Activated naive CD8-positive, alpha-beta T cell treated with anti-CD3 and anti-CD28 coated beads for 36 hours (primary cell): ENCODE measurements at regions not wholly inside any gene's neighbourhood (a gene's known extent, or its start where the extent isn't known, plus 50 kb on each side); places are given as distances from the start of the nearest gene placed in this dataset.
"Not testable (repeated sequence)": the region's sequence is repeated elsewhere in the genome, so short reads cannot be mapped to it uniquely, and the experiment has no call there.

Source experiments
- DNase-seq: peaks from one replicate; pipeline ENCODE4 v3.0.0; 2021
- H3K27ac Mint-ChIP-seq: one replicate; pipeline ENCODE4 v1.8.0; 2022; ENCODE audit warnings: mild to moderate bottlenecking, moderate library complexity, mixed read lengths
- H3K27me3 Mint-ChIP-seq: one replicate; pipeline ENCODE4 v1.8.0; 2022; ENCODE audit warnings: mild to moderate bottlenecking, mixed read lengths
- H3K36me3 Mint-ChIP-seq: one replicate; pipeline ENCODE4 v1.8.0; 2021; ENCODE audit warnings: mild to moderate bottlenecking, mixed read lengths
- H3K4me1 Mint-ChIP-seq: one replicate; pipeline ENCODE4 v1.8.0; 2021; ENCODE audit warnings: mixed read lengths
- H3K4me3 Mint-ChIP-seq: one replicate; pipeline ENCODE4 v1.8.0; 2022; ENCODE audit warnings: mild to moderate bottlenecking, moderate library complexity, mixed read lengths
- H3K9me3 Mint-ChIP-seq: one replicate; pipeline ENCODE4 v1.8.0; 2022; ENCODE audit warnings: mixed read lengths

GRCh38 chr19:13672480-13673175 lies 91.7 kb upstream of the MRI1 start:
- DNase-seq = peak; percentile 44
- H3K4me3 Mint-ChIP-seq = peak overlapping the region; percentile 32
- peaks cover 11% of the 10 kb centered on the region for H3K9me3 Mint-ChIP-seq
- not testable (repeated sequence) for H3K27me3 Mint-ChIP-seq, H3K36me3 Mint-ChIP-seq, H3K27ac Mint-ChIP-seq, H3K4me1 Mint-ChIP-seq

GRCh38 chr19:13670846-13671245 lies 93.5 kb upstream of the MRI1 start:
- peaks cover 7% of the 10 kb centered on the region for H3K9me3 Mint-ChIP-seq
- H3K4me3 Mint-ChIP-seq = no peak overlapping the region
- peaks cover 3% of the 10 kb centered on the region for H3K4me1 Mint-ChIP-seq
- no peak overlapping the region for H3K27ac Mint-ChIP-seq
- peaks cover 9% of the 10 kb centered on the region for H3K36me3 Mint-ChIP-seq
- peaks cover 3% of the 10 kb centered on the region for H3K27me3 Mint-ChIP-seq
- DNase-seq = no peak

GRCh38 chr19:13669780-13670355 lies 94.5 kb upstream of the MRI1 start:
- no peak overlapping the region for H3K27ac Mint-ChIP-seq

GRCh38 chr19:13668964-13669363 lies 95.4 kb upstream of the MRI1 start:
- H3K4me3 Mint-ChIP-seq = no peak overlapping the region
- no peak for DNase-seq
- peaks cover 9% of the 10 kb centered on the region for H3K36me3 Mint-ChIP-seq
- H3K4me1 Mint-ChIP-seq = peaks cover 3% of the 10 kb centered on the region
- H3K27me3 Mint-ChIP-seq = no peaks in the 10 kb centered on the region
- peaks cover 7% of the 10 kb centered on the region for H3K9me3 Mint-ChIP-seq
- no peak overlapping the region for H3K27ac Mint-ChIP-seq

More at GRCh38 chr19:13669780-13670355, 94.5 kb upstream of the MRI1 start:
- H3K36me3 Mint-ChIP-seq = peaks cover 9% of the 10 kb centered on the region
- no peak for DNase-seq
- H3K27me3 Mint-ChIP-seq = no peaks in the 10 kb centered on the region
- H3K4me3 Mint-ChIP-seq = no peak overlapping the region
- peaks cover 3% of the 10 kb centered on the region for H3K4me1 Mint-ChIP-seq
- peaks cover 7% of the 10 kb centered on the region for H3K9me3 Mint-ChIP-seq

GRCh38 chr19:13666165-13666564 lies 98.2 kb upstream of the MRI1 start:
- no peaks in the 10 kb centered on the region for H3K9me3 Mint-ChIP-seq
- H3K27me3 Mint-ChIP-seq = no peaks in the 10 kb centered on the region

GRCh38 chr19:13665125-13665905 lies 99.0 kb upstream of the MRI1 start:
- H3K36me3 Mint-ChIP-seq = no peaks in the 10 kb centered on the region

More at GRCh38 chr19:13666165-13666564, 98.2 kb upstream of the MRI1 start:
- Mint-ChIP-seq H3K36me3 (no peaks in the 10 kb centered on the region), H3K4me1 (no peaks in the 10 kb centered on the region), H3K4me3 (no peak overlapping the region), H3K27ac (no peak overlapping the region)
- DNase-seq = no peak

GRCh38 chr19:13652810-13653590 lies 111.3 kb upstream of the MRI1 start:
- Mint-ChIP-seq H3K9me3 (peaks cover 4% of the 10 kb centered on the region), H3K4me3 (no peak overlapping the region), H3K27ac (no peak overlapping the region), H3K4me1 (peaks cover 2% of the 10 kb centered on the region), H3K27me3 (peaks cover 7% of the 10 kb centered on the region), H3K36me3 (no peaks in the 10 kb centered on the region)
- no peak for DNase-seq

More at GRCh38 chr19:13665125-13665905, 99.0 kb upstream of the MRI1 start:
- H3K27ac Mint-ChIP-seq = no peak overlapping the region
- no peak overlapping the region for H3K4me3 Mint-ChIP-seq
- DNase-seq = no peak
- no peaks in the 10 kb centered on the region for H3K27me3 Mint-ChIP-seq
- no peaks in the 10 kb centered on the region for H3K4me1 Mint-ChIP-seq
- H3K9me3 Mint-ChIP-seq = no peaks in the 10 kb centered on the region

GRCh38 chr19:13646758-13647157 lies 117.6 kb upstream of the MRI1 start:
- Mint-ChIP-seq H3K9me3 (no peaks in the 10 kb centered on the region), H3K27ac (no peak overlapping the region), H3K27me3 (peaks cover 7% of the 10 kb centered on the region), H3K4me1 (no peaks in the 10 kb centered on the region), H3K36me3 (no peaks in the 10 kb centered on the region), H3K4me3 (no peak overlapping the region)
- no peak for DNase-seq

- H3K27me3 Mint-ChIP-seq = peaks cover 8% of the 10 kb centered on the region
- H3K4me1 Mint-ChIP-seq = no peaks in the 10 kb centered on the region
- H3K9me3 Mint-ChIP-seq = no peaks in the 10 kb centered on the region
- DNase-seq = no peak
- H3K27ac Mint-ChIP-seq = no peak overlapping the region
- H3K36me3 Mint-ChIP-seq = no peaks in the 10 kb centered on the region
- no peak overlapping the region for H3K4me3 Mint-ChIP-seq
Observed at GRCh38 chr19:13644645-13645044, 119.7 kb upstream of the MRI1 start.

GRCh38 chr19:13640611-13641010 lies 123.7 kb upstream of the MRI1 start:
- Mint-ChIP-seq H3K4me1 (peaks cover 3% of the 10 kb centered on the region), H3K27me3 (peaks cover 21% of the 10 kb centered on the region), H3K27ac (no peak overlapping the region), H3K36me3 (no peaks in the 10 kb centered on the region), H3K4me3 (no peak overlapping the region), H3K9me3 (peaks cover 5% of the 10 kb centered on the region)
- no peak for DNase-seq

- no peak overlapping the region for H3K4me3 Mint-ChIP-seq
- no peak overlapping the region for H3K27ac Mint-ChIP-seq
- peaks cover 3% of the 10 kb centered on the region for H3K4me1 Mint-ChIP-seq
- DNase-seq = no peak
- H3K9me3 Mint-ChIP-seq = peaks cover 5% of the 10 kb centered on the region
- peaks cover 24% of the 10 kb centered on the region for H3K27me3 Mint-ChIP-seq
- no peaks in the 10 kb centered on the region for H3K36me3 Mint-ChIP-seq
Observed at GRCh38 chr19:13639342-13639929, 124.9 kb upstream of the MRI1 start.

- Mint-ChIP-seq H3K9me3 (peaks cover 5% of the 10 kb centered on the region), H3K27me3 (peaks cover 24% of the 10 kb centered on the region), H3K27ac (no peak overlapping the region), H3K36me3 (no peaks in the 10 kb centered on the region), H3K4me3 (no peak overlapping the region), H3K4me1 (peaks cover 3% of the 10 kb centered on the region)
- no peak for DNase-seq
Observed at GRCh38 chr19:13637664-13638063, 126.7 kb upstream of the MRI1 start.

GRCh38 chr19:13634658-13635057 lies 128.4 kb upstream of the CACNA1A start:
- H3K36me3 Mint-ChIP-seq = no peaks in the 10 kb centered on the region
- no peak for DNase-seq
- no peak overlapping the region for H3K27ac Mint-ChIP-seq
- no peak overlapping the region for H3K4me3 Mint-ChIP-seq
- peaks cover 5% of the 10 kb centered on the region for H3K9me3 Mint-ChIP-seq
- H3K4me1 Mint-ChIP-seq = peaks cover 3% of the 10 kb centered on the region
- H3K27me3 Mint-ChIP-seq = peaks cover 24% of the 10 kb centered on the region

- Mint-ChIP-seq H3K4me1 (peaks cover 3% of the 10 kb centered on the region), H3K36me3 (no peaks in the 10 kb centered on the region), H3K9me3 (no peaks in the 10 kb centered on the region), H3K27me3 (peaks cover 17% of the 10 kb centered on the region), H3K4me3 (no peak overlapping the region), H3K27ac (no peak overlapping the region)
- DNase-seq = no peak
Observed at GRCh38 chr19:13633522-13633922, 127.2 kb upstream of the CACNA1A start.
